ENCODE measurements at regions not wholly inside any gene's neighbourhood (a gene's known extent, or its start where the extent isn't known, plus 50 kb on each side); places are given as distances from the start of the nearest gene placed in this dataset.

- no peak for DNase-seq
- intact Hi-C loops (cut with DNase I), result no loop called here
Measured at GRCh38 chr13:97559030-97559429, 125.1 kb downstream of the RAP2A start.

GRCh38 chr13:97559981-97560380 is 126.0 kb downstream of the RAP2A start:
- DNase-seq, result no peak
- intact Hi-C loops (cut with DNase I), result no loop called here

DNA sequence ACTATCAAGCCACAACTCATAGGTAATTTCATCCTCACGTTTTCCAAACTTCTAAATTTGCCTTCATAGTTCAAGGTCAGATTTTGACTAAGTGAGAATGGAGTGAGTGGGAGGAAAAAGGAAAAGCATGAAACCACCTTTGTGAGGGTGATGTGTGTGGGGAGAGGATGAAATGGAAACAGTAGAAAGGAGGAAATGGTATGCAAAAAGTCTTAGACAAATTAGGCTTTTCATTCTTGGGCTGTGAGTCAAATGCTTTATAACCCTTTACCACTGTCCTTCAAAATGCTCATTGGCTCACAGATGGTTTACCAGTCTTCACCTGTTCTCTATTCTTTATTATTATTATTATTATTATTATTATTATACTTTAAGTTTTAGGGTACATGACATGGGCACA is 127.2 kb downstream of the RAP2A start:
- intact Hi-C loops (cut with DNase I), result no loop called here
- DNase-seq, result no peak

DNA sequence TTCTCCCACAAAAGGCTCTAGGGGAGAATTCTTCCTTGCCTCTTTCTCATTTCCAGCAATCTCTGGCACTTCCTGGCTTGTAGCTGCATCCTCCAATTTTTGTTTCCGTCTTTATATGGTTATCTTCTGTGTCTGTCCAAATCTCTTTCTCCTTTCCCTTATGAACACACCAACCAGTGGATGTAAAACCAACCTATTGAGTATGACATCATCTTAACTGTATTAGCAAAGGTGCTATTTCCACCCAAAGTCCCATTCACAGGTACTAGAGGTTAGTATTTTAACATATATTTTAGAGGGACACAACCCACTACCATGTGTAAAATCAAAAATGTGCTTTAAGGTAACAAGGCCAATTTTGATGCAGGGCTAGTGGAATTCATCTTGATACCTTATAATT is 129.0 kb downstream of the RAP2A start:
- intact Hi-C loops (cut with DNase I), result no loop called here
- no peak for DNase-seq

DNA sequence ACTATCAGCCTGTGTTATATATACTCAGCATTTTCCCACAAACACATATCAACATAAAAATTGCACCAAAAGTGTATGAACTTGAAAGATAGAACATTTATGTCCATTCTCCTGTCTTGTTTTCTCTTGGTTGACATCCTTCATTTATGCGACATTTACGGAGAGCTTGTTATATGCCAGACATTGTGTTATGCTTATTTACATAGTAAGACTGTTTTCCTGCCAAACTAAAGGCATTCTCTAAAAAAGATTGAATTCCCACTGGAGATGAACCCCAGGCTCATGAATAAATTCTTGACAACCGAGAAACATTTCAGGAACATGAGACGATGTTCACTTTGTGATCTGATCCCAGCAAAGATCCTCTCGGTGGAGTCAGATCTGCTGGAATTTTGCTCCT is 131.0 kb downstream of the RAP2A start:
- intact Hi-C loops (cut with DNase I), result no loop called here
- DNase-seq, result no peak

DNA sequence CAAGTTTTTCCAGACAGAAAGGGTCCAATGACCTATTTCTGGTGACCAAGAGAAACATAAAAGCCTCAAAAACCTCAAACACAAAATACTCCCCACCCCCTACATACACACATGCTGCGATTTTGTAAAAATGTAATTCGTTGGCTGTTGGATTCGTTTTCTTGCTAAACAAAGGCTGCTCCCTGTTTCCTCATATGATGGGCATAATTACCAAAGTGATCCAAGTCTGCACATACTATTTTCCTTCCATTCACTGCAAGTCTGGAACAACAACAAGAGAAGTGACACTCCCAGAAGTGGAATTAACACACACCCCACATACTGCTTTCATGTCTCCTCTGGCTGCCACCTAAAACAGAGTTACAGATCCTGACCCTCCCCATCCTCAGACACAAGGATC is 131.9 kb downstream of the RAP2A start:
- no peak for DNase-seq
- intact Hi-C loops (cut with DNase I), result no loop called here

DNA sequence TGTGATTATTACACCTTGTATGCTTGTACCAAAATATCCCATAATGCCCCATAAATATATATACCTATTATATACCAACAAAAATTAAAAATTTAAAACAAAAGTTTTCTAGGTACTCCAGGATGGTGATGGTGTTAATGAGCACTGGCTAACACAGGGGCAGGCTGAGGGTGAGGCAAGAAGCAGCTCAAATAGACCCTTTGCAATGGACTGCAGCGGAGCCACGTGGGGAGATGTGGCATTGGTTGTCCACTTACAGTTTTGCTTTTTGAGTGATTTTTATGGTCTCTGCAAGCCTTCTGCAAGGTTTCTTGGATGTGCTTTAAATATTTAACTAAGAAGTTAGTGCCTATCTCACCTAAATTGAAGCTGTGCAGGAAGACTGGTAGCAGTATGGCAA is 132.9 kb downstream of the RAP2A start:
- intact Hi-C loops (cut with DNase I), result no loop called here
- no peak for DNase-seq

GRCh38 chr13:97567510-97568243 is 133.7 kb downstream of the RAP2A start:
- peak in 1 of 42 donors; percentile 37 for DNase-seq
- intact Hi-C loops (cut with DNase I), result no loop called here

GRCh38 chr13:97568850-97569249 is 134.9 kb downstream of the RAP2A start:
- DNase-seq, result no peak
- intact Hi-C loops (cut with DNase I), result no loop called here

- DNase-seq, result no peak
- intact Hi-C loops (cut with DNase I), result no loop called here
Measured at GRCh38 chr13:97569841-97570240, 135.9 kb downstream of the RAP2A start.

GRCh38 chr13:97570442-97570841 is 136.5 kb downstream of the RAP2A start:
- intact Hi-C loops (cut with DNase I), result no loop called here
- no peak for DNase-seq

DNA sequence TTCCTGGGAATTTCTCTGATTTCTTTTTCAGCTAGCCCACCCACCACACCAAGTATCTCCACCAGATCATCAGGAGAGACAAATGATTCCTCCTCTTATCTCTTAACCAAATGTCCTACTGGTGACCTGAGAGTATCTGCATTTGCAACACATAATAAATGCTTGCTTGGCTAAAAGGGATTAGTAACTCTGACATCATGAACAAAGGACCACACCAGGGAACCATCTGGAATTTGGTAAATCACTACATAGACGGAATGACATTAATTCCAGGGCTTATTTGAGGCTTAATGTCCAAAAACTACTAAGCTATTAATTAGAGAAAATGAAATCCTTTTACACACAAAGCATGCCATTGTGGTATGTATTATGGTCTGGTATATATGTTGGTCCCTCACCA is 139.0 kb downstream of the RAP2A start:
- intact Hi-C loops (cut with DNase I), result no loop called here
- no peak for DNase-seq

DNA sequence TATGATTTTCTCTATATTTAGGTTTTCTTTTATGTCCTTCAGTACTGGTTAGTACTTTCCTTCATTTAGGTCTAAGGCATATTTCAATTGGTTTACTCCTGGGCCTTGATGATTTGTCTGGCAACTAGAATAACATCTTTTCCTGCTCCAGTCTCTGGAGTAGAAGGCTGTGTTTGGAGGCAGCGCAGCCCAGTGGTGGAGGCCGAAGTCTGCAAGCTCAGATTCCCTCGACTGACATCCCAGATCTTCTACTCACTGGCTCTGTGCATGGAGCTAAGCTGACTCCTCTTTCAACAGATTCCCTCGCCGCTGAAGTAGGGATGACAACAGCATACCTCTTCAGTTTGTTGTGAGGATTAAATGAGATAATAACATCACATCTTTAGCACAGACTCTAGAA is 141.0 kb downstream of the RAP2A start:
- intact Hi-C loops (cut with DNase I), result no loop called here
- peak in 23 of 42 donors; percentile 3 to 50 (median 15) for DNase-seq

DNA sequence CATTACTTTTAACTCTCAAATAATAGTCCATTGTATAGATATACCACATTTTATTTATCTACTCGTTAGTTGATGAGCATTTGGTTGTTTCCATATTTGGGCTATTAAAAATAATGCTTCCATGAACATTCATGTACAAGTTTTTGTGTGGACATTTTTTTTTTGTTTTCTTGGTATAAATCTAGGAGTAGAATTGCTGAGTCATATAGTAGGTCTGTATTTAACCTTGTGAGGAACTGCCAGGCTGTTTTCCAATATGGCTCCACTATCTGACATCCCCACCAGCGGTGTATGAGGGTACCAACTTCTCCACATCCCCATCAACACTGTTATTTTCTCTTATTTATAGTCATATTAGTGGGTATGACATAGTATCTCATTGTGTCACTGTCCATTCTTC is 143.1 kb downstream of the RAP2A start:
- intact Hi-C loops (cut with DNase I), result no loop called here
- DNase-seq, result no peak

GRCh38 chr13:97582170-97582569 is 148.2 kb downstream of the RAP2A start:
- no peak for DNase-seq
- intact Hi-C loops (cut with DNase I), result no loop called here

GRCh38 chr13:97583907-97584497 is 150.0 kb downstream of the RAP2A start:
- intact Hi-C loops (cut with DNase I), result no loop called here
- DNase-seq, result no peak

DNA sequence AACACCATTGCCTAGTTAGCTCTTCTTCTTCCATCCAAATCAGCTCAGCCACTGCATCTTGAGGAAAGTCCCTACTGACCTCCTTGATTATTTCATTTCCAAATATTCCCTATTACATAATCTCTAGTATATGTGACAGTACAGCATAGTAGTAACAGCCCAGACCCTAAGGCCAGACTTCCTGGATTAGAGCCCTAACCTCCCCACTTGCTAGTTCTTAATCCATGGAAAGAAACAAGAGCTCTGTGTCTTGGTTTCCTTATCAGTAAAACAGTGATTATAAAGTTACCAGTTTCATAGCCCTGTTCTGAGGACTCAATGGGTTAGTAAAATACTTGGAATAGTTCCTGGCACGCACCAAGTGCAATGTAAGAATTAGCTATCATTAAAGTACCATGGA is 153.0 kb downstream of the RAP2A start:
- no peak for DNase-seq
- intact Hi-C loops (cut with DNase I), result no loop called here

GRCh38 chr13:97588993-97589392 is 155.0 kb downstream of the RAP2A start:
- intact Hi-C loops (cut with DNase I), result no loop called here
- DNase-seq, result no peak

DNA sequence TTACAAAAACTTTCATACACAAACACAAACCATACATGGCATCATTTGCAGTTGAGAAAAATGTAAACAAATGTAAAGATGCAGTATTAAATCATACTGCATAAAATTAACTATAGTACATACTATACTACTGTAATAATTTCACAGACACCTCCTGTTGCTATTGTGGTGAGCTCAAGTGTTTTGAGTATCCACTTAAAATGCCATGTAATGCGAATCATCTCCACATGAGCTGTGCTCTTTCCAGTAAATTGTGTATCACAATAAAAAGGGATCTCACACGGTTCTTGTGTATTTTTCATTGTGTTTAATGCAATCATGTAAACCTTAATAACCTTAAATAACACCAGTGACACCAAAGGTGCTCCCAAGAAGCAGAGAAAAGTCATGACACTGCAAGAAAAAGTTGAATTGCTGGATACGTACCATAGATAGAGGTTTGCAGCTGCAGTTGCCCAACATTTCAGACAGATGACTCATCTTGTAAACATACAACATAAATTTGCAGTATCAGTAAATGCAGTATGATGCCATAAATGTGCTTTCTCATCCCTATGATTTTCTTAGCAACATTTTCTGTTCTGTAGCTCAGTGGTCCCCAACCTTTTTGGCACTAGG is 166.6 kb downstream of the RAP2A start:
- intact Hi-C loops (cut with DNase I), result no loop called here
- no peak for DNase-seq

DNA sequence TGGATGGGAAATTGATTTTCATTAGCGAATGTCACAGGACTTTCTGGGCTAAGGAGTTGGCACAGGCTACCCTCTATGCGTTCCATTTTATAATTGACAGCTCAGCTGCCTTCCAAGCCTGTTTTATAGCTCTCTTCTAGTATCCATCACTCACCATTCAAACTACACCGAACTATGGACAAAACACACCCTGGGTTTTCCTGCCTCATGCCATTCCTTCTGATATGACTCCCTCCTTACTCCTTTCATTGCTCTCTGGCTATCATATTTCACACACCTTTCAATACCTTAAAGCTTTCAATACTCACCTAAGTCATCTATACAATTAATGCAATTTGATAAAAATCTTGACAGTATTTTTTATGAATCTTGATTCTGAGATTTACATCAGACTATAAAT is 181.3 kb downstream of the RAP2A start:
- no peak for DNase-seq
- intact Hi-C loops (cut with DNase I), result no loop called here

GRCh38 chr13:97616385-97616784 is 182.4 kb downstream of the RAP2A start:
- intact Hi-C loops (cut with DNase I), result no loop called here
- no peak for DNase-seq
